Panc1 (cell line): ENCODE measurements at regions not wholly inside any gene's neighbourhood (a gene's known extent, or its start where the extent isn't known, plus 50 kb on each side); places are given as distances from the start of the nearest gene placed in this dataset.

Experiments used
- ATAC-seq: fragments of 200-7000 bp; cut with Tn5 transposase; 2 replicates; pipeline ENCODE4 v1.9.1; 2020; ENCODE audit warnings: mild to moderate bottlenecking, moderate library complexity
- BruUV-seq: library from RNA; stranded (reverse); fragments of 400-500 nt; replicated peaks from 2 replicates; lab custom pipeline; 2021; lab: Mats Ljungman, UMichigan
- CTCF ChIA-PET: fragments of 300-600 bp; sonication (Branson Sonifier 250); formaldehyde crosslinking; loops from one replicate; lab custom pipeline; 2022; ENCODE audit warnings: antibody characterized with exemption; lab: Charles Lee
- POLR2A ChIA-PET: fragments of 300-600 bp; sonication (Branson Sonifier 250); formaldehyde crosslinking; loops from one replicate; lab custom pipeline; 2022; ENCODE audit warnings: antibody characterized with exemption; lab: Charles Lee
- DNase-seq: peaks from one replicate; pipeline ENCODE4 v3.0.0-alpha.2; 2010; ENCODE audit warnings: low read depth, low spot score
- H3K27ac ChIP-seq: 2 replicates; pipeline ENCODE4 v1.5.1; 2011; ENCODE audit warnings: mild to moderate bottlenecking, low read length, inconsistent platforms
- H3K27me3 ChIP-seq: fragments of 200-500 bp; sonication (Bioruptor generic); 2 replicates; pipeline ENCODE4 v1.6.0; 2014; ENCODE audit warnings: low read length, inconsistent platforms; ENCODE audit not compliant: control insufficient read depth, insufficient read depth
- H3K36me3 ChIP-seq: fragments of 200-500 bp; sonication (Bioruptor generic); 2 replicates; pipeline ENCODE4 v1.5.1; 2014; ENCODE audit warnings: inconsistent platforms, mild to moderate bottlenecking, low read length, moderate library complexity; ENCODE audit not compliant: control insufficient read depth, insufficient read depth
- H3K4me1 ChIP-seq: 2 replicates; pipeline ENCODE4 v1.5.1; 2011; ENCODE audit warnings: inconsistent platforms, mild to moderate bottlenecking, low read length, moderate library complexity; ENCODE audit not compliant: control insufficient read depth, insufficient read depth
- H3K4me3 ChIP-seq, 2 experiments: 2 replicates each; pipeline ENCODE4 v1.5.1; 2011 to 2012; ENCODE audit warnings: low read depth in 2 of 2, low read length in 2 of 2, mild to moderate bottlenecking in 2 of 2, inconsistent platforms in 1 of 2, moderate library complexity in 1 of 2
- H3K9me3 ChIP-seq: fragments of 200-500 bp; sonication (Bioruptor generic); 2 replicates; pipeline ENCODE4 v1.5.1; 2014; ENCODE audit warnings: low read depth, mild to moderate bottlenecking, inconsistent platforms, low read length, moderate library complexity; ENCODE audit not compliant: control insufficient read depth, insufficient read depth
- POLR2AphosphoS5 ChIP-seq: IDR thresholded peaks from 2 replicates; pipeline ENCODE4 v1.6.1; 2012; ENCODE audit warnings: mild to moderate bottlenecking, low read depth, low read length, moderate library complexity
- SIN3A ChIP-seq: IDR thresholded peaks from 2 replicates; pipeline ENCODE4 v1.6.1; 2012; ENCODE audit warnings: low read depth, mild to moderate bottlenecking, low read length, moderate library complexity, borderline replicate concordance; ENCODE audit not compliant: insufficient read depth
- TCF7L2 ChIP-seq: IDR thresholded peaks from 2 replicates; pipeline ENCODE4 v1.6.1; 2011; ENCODE audit warnings: mild to moderate bottlenecking, low read depth, low read length, inconsistent platforms
- in situ Hi-C: cut with HindIII; loops from 2 replicates; pipeline ENCODE4 v1.10.0; 2016; ENCODE audit warnings: low sequenced_read_pairs, low pct_unique_long_range_greater_than_20kb
- intact Hi-C: fragments of 100-400 bp; cut with micrococcal nuclease; formaldehyde crosslinking; loops from one replicate; pipeline ENCODE4 v1.10.0; 2022; ENCODE audit not compliant: unreplicated experiment
- TF ChIP-seq, protein P1 (sequence below): fragments of 450-650 bp; IDR thresholded peaks from 2 replicates; pipeline ENCODE4 v1.5.1; 2017; ENCODE audit warnings: mild to moderate bottlenecking
- TF ChIP-seq, protein P2 (sequence below), 2 experiments: IDR thresholded peaks; 2 replicates each; pipeline ENCODE4 v1.6.1; 2011 to 2012; ENCODE audit warnings: low read depth in 2 of 2, control low read depth in 1 of 2, low read length in 1 of 2, mild to moderate bottlenecking in 1 of 2, moderate library complexity in 1 of 2; ENCODE audit not compliant: insufficient read depth in 1 of 2

DNA sequence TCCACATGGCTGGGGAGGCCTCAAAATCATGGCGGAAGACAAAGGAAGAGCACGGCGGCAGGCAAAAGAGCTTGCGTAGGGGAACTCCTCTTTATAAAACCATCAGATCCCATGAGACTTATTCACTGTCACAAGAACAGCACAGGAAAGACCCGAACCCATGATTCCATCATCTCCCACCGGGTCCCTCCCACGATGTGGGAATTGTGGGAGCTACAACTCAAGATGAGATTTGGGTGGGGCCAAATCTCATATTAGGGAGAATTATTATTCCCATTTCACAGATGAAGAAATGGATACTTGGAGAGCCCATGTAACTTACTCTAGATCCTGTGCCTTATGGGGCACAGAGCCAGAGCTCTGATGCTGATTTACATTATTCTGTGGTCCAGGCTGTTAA, 322.6 kb downstream of the PCNX1 start:
- no TSS peak for BruUV-seq
- Histone ChIP-seq H3K9me3 (no peaks in the 10 kb centered on the region), H3K4me1 (no peaks in the 10 kb centered on the region), H3K27ac (no peak overlapping the region), H3K4me3 (no peak overlapping the region), H3K36me3 (no peaks in the 10 kb centered on the region), H3K27me3 (no peaks in the 10 kb centered on the region)
- ChIA-PET POLR2A (no interaction called here), CTCF (no interaction called here)
- in situ Hi-C loops (no loop called here), intact Hi-C loops (no loop called here)
- ATAC-seq (no peak), DNase-seq (no peak)
- TF ChIP-seq, protein P1, sequence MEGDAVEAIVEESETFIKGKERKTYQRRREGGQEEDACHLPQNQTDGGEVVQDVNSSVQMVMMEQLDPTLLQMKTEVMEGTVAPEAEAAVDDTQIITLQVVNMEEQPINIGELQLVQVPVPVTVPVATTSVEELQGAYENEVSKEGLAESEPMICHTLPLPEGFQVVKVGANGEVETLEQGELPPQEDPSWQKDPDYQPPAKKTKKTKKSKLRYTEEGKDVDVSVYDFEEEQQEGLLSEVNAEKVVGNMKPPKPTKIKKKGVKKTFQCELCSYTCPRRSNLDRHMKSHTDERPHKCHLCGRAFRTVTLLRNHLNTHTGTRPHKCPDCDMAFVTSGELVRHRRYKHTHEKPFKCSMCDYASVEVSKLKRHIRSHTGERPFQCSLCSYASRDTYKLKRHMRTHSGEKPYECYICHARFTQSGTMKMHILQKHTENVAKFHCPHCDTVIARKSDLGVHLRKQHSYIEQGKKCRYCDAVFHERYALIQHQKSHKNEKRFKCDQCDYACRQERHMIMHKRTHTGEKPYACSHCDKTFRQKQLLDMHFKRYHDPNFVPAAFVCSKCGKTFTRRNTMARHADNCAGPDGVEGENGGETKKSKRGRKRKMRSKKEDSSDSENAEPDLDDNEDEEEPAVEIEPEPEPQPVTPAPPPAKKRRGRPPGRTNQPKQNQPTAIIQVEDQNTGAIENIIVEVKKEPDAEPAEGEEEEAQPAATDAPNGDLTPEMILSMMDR: no peak
- TF ChIP-seq TCF7L2 (no peak), SIN3A (no peak), POLR2AphosphoS5 (no peak)
- TF ChIP-seq, protein P2, sequence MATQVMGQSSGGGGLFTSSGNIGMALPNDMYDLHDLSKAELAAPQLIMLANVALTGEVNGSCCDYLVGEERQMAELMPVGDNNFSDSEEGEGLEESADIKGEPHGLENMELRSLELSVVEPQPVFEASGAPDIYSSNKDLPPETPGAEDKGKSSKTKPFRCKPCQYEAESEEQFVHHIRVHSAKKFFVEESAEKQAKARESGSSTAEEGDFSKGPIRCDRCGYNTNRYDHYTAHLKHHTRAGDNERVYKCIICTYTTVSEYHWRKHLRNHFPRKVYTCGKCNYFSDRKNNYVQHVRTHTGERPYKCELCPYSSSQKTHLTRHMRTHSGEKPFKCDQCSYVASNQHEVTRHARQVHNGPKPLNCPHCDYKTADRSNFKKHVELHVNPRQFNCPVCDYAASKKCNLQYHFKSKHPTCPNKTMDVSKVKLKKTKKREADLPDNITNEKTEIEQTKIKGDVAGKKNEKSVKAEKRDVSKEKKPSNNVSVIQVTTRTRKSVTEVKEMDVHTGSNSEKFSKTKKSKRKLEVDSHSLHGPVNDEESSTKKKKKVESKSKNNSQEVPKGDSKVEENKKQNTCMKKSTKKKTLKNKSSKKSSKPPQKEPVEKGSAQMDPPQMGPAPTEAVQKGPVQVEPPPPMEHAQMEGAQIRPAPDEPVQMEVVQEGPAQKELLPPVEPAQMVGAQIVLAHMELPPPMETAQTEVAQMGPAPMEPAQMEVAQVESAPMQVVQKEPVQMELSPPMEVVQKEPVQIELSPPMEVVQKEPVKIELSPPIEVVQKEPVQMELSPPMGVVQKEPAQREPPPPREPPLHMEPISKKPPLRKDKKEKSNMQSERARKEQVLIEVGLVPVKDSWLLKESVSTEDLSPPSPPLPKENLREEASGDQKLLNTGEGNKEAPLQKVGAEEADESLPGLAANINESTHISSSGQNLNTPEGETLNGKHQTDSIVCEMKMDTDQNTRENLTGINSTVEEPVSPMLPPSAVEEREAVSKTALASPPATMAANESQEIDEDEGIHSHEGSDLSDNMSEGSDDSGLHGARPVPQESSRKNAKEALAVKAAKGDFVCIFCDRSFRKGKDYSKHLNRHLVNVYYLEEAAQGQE (IDR thresholded peaks at IDR 0.05; ENCODE audit: insufficient read depth in 1 of 2, low read depth in 2 of 2, low read length in 1 of 2): no peak

- ChIA-PET CTCF (no interaction called here), POLR2A (no interaction called here)
- in situ Hi-C loops: no loop called here
- BruUV-seq: no TSS peak
- DNase-seq (no peak), ATAC-seq (no peak)
- Histone ChIP-seq H3K27ac (no peak overlapping the region), H3K36me3 (no peaks in the 10 kb centered on the region), H3K27me3 (no peaks in the 10 kb centered on the region), H3K9me3 (no peaks in the 10 kb centered on the region), H3K4me3 (no peak overlapping the region), H3K4me1 (no peaks in the 10 kb centered on the region)
- intact Hi-C loops: no loop called here
- TF ChIP-seq TCF7L2 (no peak), POLR2AphosphoS5 (no peak), SIN3A (no peak)
- TF ChIP-seq, protein P2 (IDR thresholded peaks at IDR 0.05; ENCODE audit: insufficient read depth in 1 of 2, low read depth in 2 of 2, low read length in 1 of 2): no peak
- TF ChIP-seq, protein P1: no peak
Observed at GRCh38 chr14:71230897-71231296, 323.6 kb downstream of the PCNX1 start.
